NCI-H748 treated with DMSO at 0.1 percent for 48 hours (cell line): ENCODE measurements at regions not wholly inside any gene's neighbourhood (a gene's known extent, or its start where the extent isn't known, plus 50 kb on each side); places are given as distances from the start of the nearest gene placed in this dataset.
A peak's percentile ranks its signal among the peaks of the same experiment; 100 is the strongest.

Experiments
- DNase-seq: peaks from one replicate; lab custom pipeline; 2025; lab: John Stamatoyannopoulos, UW

GRCh38 chr18:38307914-38308313 is 742.3 kb upstream of the CELF4 start:
- DNase-seq: no peak

GRCh38 chr18:38305961-38306360 is 740.4 kb upstream of the CELF4 start:
- no peak for DNase-seq

- no peak for DNase-seq
These were observed 736.0 kb upstream of the CELF4 start for GRCh38 chr18:38301621-38302020.

GRCh38 chr18:38297910-38298309 is 732.3 kb upstream of the CELF4 start:
- no peak for DNase-seq

- no peak for DNase-seq
These were observed 724.6 kb upstream of the CELF4 start for GRCh38 chr18:38290229-38290628.

GRCh38 chr18:38284972-38285371 is 719.4 kb upstream of the CELF4 start:
- no peak for DNase-seq

GRCh38 chr18:38263066-38263465 is 697.5 kb upstream of the CELF4 start:
- no peak for DNase-seq

- no peak for DNase-seq
These were observed 697.1 kb upstream of the CELF4 start for GRCh38 chr18:38262661-38263060.

- no peak for DNase-seq
These were observed 692.1 kb upstream of the CELF4 start for GRCh38 chr18:38257661-38258060.

- DNase-seq: no peak
These were observed 690.8 kb upstream of the CELF4 start for GRCh38 chr18:38256366-38256765.

- DNase-seq: no peak
These were observed 685.4 kb upstream of the CELF4 start for GRCh38 chr18:38250971-38251370.

GRCh38 chr18:38244480-38244879 is 678.9 kb upstream of the CELF4 start:
- DNase-seq: no peak

- no peak for DNase-seq
These were observed 677.7 kb upstream of the CELF4 start for GRCh38 chr18:38243291-38243690.

GRCh38 chr18:38241736-38242135 is 676.1 kb upstream of the CELF4 start:
- DNase-seq: no peak

- no peak for DNase-seq
These were observed 675.6 kb upstream of the CELF4 start for GRCh38 chr18:38241216-38241615.

- no peak for DNase-seq
These were observed 674.0 kb upstream of the CELF4 start for GRCh38 chr18:38239606-38240005.

GRCh38 chr18:38237796-38238195 is 672.2 kb upstream of the CELF4 start:
- no peak for DNase-seq

- DNase-seq: peak; percentile 60
These were observed 656.0 kb upstream of the CELF4 start for GRCh38 chr18:38221476-38222100.

GRCh38 chr18:38198956-38199355 is 633.4 kb upstream of the CELF4 start:
- DNase-seq: peak; percentile 83

GRCh38 chr18:38198526-38198925 is 632.9 kb upstream of the CELF4 start:
- peak; percentile 83 for DNase-seq

GRCh38 chr18:38186491-38186890 is 620.9 kb upstream of the CELF4 start:
- no peak for DNase-seq

GRCh38 chr18:38174594-38174993 is 609.0 kb upstream of the CELF4 start:
- DNase-seq: peak; percentile 56

GRCh38 chr18:38174173-38174572 is 608.6 kb upstream of the CELF4 start:
- no peak for DNase-seq

GRCh38 chr18:38170845-38171244 is 605.2 kb upstream of the CELF4 start:
- no peak for DNase-seq

GRCh38 chr18:38167623-38168022 is 602.0 kb upstream of the CELF4 start:
- no peak for DNase-seq
